ELF-1 (cell line): ENCODE measurements at regions not wholly inside any gene's neighbourhood (a gene's known extent, or its start where the extent isn't known, plus 50 kb on each side); places are given as distances from the start of the nearest gene placed in this dataset.
"Not testable (repeated sequence)": the region's sequence is repeated elsewhere in the genome, so short reads cannot be mapped to it uniquely, and the experiment has no call there.

Experiments
- DNase-seq: peaks from one replicate; pipeline ENCODE4 v3.0.0-alpha.2; 2016; ENCODE audit warnings: low read depth, low spot score

GRCh38 chr13:37225414-37226070, 120.1 kb upstream of the CSNK1A1L start:
- DNase-seq, result no peak

GRCh38 chr13:37216331-37216730, 110.9 kb upstream of the CSNK1A1L start:
- no peak for DNase-seq

GRCh38 chr13:37212826-37213225, 107.4 kb upstream of the CSNK1A1L start:
- DNase-seq, result no peak

- DNase-seq, result no peak
Observed at GRCh38 chr13:37211487-37211886, 106.0 kb upstream of the CSNK1A1L start.

- DNase-seq, result no peak
Observed at GRCh38 chr13:37209621-37210580, 104.4 kb upstream of the CSNK1A1L start.

GRCh38 chr13:37207691-37208451, 102.4 kb upstream of the CSNK1A1L start:
- DNase-seq, result no peak

GRCh38 chr13:37202264-37202663, 96.8 kb upstream of the CSNK1A1L start:
- DNase-seq, result no peak

- no peak for DNase-seq
Observed at GRCh38 chr13:37201081-37201480, 95.6 kb upstream of the CSNK1A1L start.

- peak; percentile 40 for DNase-seq
Observed at GRCh38 chr13:37198629-37199028, 93.2 kb upstream of the CSNK1A1L start.

GRCh38 chr13:37195621-37196020, 90.2 kb upstream of the CSNK1A1L start:
- DNase-seq, result no peak

GRCh38 chr13:37194428-37194861, 89.0 kb upstream of the CSNK1A1L start:
- no peak for DNase-seq

GRCh38 chr13:37192956-37193355, 87.5 kb upstream of the CSNK1A1L start:
- DNase-seq, result no peak

GRCh38 chr13:37187621-37188020, 82.2 kb upstream of the CSNK1A1L start:
- no peak for DNase-seq

GRCh38 chr13:37187105-37187504, 81.6 kb upstream of the CSNK1A1L start:
- DNase-seq, result no peak

GRCh38 chr13:37181620-37182019, 76.2 kb upstream of the CSNK1A1L start:
- DNase-seq, result no peak

GRCh38 chr13:37179645-37180044, 74.2 kb upstream of the CSNK1A1L start:
- no peak for DNase-seq

GRCh38 chr13:37177125-37177524, 71.7 kb upstream of the CSNK1A1L start:
- no peak for DNase-seq

GRCh38 chr13:37175996-37176395, 70.5 kb upstream of the CSNK1A1L start:
- DNase-seq, result no peak

- DNase-seq, result no peak
Observed at GRCh38 chr13:37173214-37173613, 67.8 kb upstream of the CSNK1A1L start.

- not testable (repeated sequence) for DNase-seq
Observed at GRCh38 chr13:37172226-37172625, 66.8 kb upstream of the CSNK1A1L start.

- DNase-seq, result no peak
Observed at GRCh38 chr13:37168926-37169325, 63.5 kb upstream of the CSNK1A1L start.

GRCh38 chr13:37168151-37168550, 62.7 kb upstream of the CSNK1A1L start:
- DNase-seq, result no peak
